Neural crest cell (in vitro differentiated cells): ENCODE measurements at regions not wholly inside any gene's neighbourhood (a gene's known extent, or its start where the extent isn't known, plus 50 kb on each side); places are given as distances from the start of the nearest gene placed in this dataset.
A peak's percentile ranks its signal among the peaks of the same experiment; 100 is the strongest.

ENCODE experiments used
- DNase-seq: peaks from one replicate; pipeline ENCODE4 v3.0.0; 2021; ENCODE audit warnings: low read depth, mixed read lengths, low spot score
- H3K27ac Mint-ChIP-seq: one replicate; pipeline ENCODE4 v1.8.0; 2021; ENCODE audit warnings: mild to moderate bottlenecking, mixed read lengths; ENCODE audit not compliant: unreplicated experiment
- H3K27me3 Mint-ChIP-seq: 2 replicates; pipeline ENCODE4 v1.8.0; 2021; ENCODE audit warnings: low read depth, mild to moderate bottlenecking, mixed read lengths
- H3K36me3 Mint-ChIP-seq: 2 replicates; pipeline ENCODE4 v1.8.0; 2021; ENCODE audit warnings: low read depth, mild to moderate bottlenecking, mixed read lengths
- H3K4me1 Mint-ChIP-seq: 2 replicates; pipeline ENCODE4 v1.8.0; 2021; ENCODE audit warnings: mixed read lengths
- H3K4me3 Mint-ChIP-seq: one replicate; pipeline ENCODE4 v1.8.0; 2021; ENCODE audit warnings: mild to moderate bottlenecking, mixed read lengths
- H3K9me3 Mint-ChIP-seq: 2 replicates; pipeline ENCODE4 v1.8.0; 2021; ENCODE audit warnings: mixed read lengths
- CTCF ChIP-seq: fragments of 200-600 bp; sonication (generic); conservative IDR thresholded peaks from 2 replicates; pipeline ENCODE4 v1.5.0; 2021; ENCODE audit warnings: antibody characterized with exemption, mild to moderate bottlenecking

DNA sequence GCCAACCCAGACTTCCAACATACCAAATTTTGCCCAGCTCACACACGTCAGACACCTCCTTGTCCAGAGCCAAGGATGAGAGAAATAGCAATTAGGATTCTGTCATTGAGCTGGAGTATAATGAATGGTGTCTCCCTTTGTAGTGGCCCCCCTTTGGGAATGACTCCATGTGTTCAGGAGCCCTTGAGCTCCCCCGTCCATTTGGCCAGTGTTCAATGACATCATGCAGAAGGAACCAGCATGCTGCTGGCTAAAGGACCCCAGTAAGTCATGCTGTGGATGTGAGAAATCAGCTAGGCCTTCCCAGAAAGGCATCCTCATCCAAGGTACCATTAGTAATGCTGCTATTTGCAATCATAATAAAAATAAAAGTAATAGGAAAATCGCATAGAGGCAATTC lies 158.8 kb upstream of the SRRM4 start:
- H3K36me3 Mint-ChIP-seq, result no peaks in the 10 kb centered on the region
- TF ChIP-seq CTCF, result no peak
- peaks cover under 1% of the 10 kb centered on the region for H3K9me3 Mint-ChIP-seq
- H3K4me1 Mint-ChIP-seq, result peaks cover 29% of the 10 kb centered on the region
- H3K4me3 Mint-ChIP-seq, result no peak overlapping the region
- H3K27ac Mint-ChIP-seq, result peak overlapping the region; percentile 75
- no peak for DNase-seq
- no peaks in the 10 kb centered on the region for H3K27me3 Mint-ChIP-seq

GRCh38 chr12:118827047-118827446 lies 154.3 kb upstream of the SRRM4 start:
- DNase-seq, result no peak
- H3K27me3 Mint-ChIP-seq, result no peaks in the 10 kb centered on the region
- H3K9me3 Mint-ChIP-seq, result no peaks in the 10 kb centered on the region
- no peak for TF ChIP-seq CTCF
- H3K4me3 Mint-ChIP-seq, result no peak overlapping the region
- H3K27ac Mint-ChIP-seq, result no peak overlapping the region
- H3K36me3 Mint-ChIP-seq, result no peaks in the 10 kb centered on the region
- peaks cover 22% of the 10 kb centered on the region for H3K4me1 Mint-ChIP-seq

DNA sequence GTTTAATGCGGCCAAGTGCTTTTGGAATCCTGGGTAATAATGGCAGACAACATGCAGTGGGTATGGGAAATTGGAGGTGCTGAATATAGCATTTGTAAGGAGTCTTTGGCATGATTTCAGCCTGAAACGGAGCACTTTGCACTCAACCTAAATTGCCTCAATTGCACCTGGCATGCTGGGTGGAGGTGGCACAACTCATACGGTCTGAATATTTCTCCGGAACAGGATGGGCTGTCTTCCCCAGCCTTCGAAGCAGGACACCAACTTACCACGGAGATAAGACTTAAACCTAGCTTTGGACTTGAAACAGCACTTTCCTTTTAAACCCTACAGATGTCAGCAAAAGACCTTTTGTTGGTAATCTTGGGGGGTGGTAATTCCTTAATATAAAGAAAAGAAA lies 153.7 kb upstream of the SRRM4 start:
- no peak for DNase-seq
- H3K4me1 Mint-ChIP-seq, result peaks cover 16% of the 10 kb centered on the region
- no peaks in the 10 kb centered on the region for H3K9me3 Mint-ChIP-seq
- H3K36me3 Mint-ChIP-seq, result no peaks in the 10 kb centered on the region
- no peak overlapping the region for H3K27ac Mint-ChIP-seq
- H3K4me3 Mint-ChIP-seq, result no peak overlapping the region
- no peak for TF ChIP-seq CTCF
- no peaks in the 10 kb centered on the region for H3K27me3 Mint-ChIP-seq

DNA sequence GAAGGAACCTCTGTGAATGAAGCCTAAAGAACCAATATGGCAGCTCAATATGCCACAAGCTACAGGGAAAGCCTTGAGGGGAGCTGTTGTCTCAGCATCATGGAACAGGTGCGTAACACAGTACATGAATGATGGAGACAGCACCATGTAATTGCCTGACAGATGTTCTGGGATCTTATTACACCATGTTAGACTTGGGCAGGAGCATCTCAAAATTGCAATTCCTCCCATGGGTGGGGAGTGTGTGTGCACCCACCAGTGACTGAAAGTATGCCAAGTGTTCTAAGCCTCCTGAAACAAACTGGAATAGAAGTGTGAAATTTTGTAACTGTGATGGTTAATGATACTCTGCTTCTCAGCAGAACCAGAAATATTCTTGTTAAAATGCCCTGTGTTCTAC lies 151.0 kb upstream of the SRRM4 start:
- Mint-ChIP-seq H3K4me3 (no peak overlapping the region), H3K36me3 (no peaks in the 10 kb centered on the region), H3K27me3 (no peaks in the 10 kb centered on the region), H3K4me1 (peaks cover 27% of the 10 kb centered on the region), H3K9me3 (peaks cover 10% of the 10 kb centered on the region), H3K27ac (no peak overlapping the region)
- no peak for TF ChIP-seq CTCF
- DNase-seq, result no peak

DNA sequence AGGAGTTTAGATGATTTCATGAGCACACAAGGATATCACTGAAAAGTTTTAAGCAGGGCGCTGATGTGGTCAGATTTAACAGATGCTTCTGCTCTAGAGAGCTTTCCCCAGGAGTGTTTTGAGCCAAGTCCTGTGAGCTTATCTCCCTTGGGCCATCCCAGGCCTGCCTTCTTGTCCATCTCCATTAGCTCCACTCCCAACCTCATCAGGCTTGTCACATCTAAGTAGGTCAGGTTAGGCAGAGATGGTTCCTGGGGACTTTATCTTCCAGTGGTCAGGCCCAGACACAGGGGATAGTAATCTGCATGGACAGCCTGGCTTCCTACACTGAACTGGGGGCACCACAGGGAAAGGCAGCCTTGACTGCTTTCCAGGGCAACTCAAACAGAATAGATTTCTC lies 145.4 kb upstream of the SRRM4 start:
- no peaks in the 10 kb centered on the region for H3K27me3 Mint-ChIP-seq
- H3K27ac Mint-ChIP-seq, result no peak overlapping the region
- H3K4me1 Mint-ChIP-seq, result peaks cover 11% of the 10 kb centered on the region
- no peak for TF ChIP-seq CTCF
- H3K36me3 Mint-ChIP-seq, result no peaks in the 10 kb centered on the region
- no peak for DNase-seq
- H3K4me3 Mint-ChIP-seq, result no peak overlapping the region
- peaks cover 16% of the 10 kb centered on the region for H3K9me3 Mint-ChIP-seq

- peak; percentile 51 for TF ChIP-seq CTCF
- Mint-ChIP-seq H3K27me3 (no peaks in the 10 kb centered on the region), H3K9me3 (peaks cover 5% of the 10 kb centered on the region), H3K27ac (no peak overlapping the region), H3K4me1 (peaks cover 12% of the 10 kb centered on the region), H3K4me3 (no peak overlapping the region), H3K36me3 (no peaks in the 10 kb centered on the region)
- no peak for DNase-seq
Observed at GRCh38 chr12:118840399-118840798, 140.9 kb upstream of the SRRM4 start.
